ENCODE measurements at regions not wholly inside any gene's neighbourhood (a gene's known extent, or its start where the extent isn't known, plus 50 kb on each side); places are given as distances from the start of the nearest gene placed in this dataset.
"Not testable (repeated sequence)": the region's sequence is repeated elsewhere in the genome, so short reads cannot be mapped to it uniquely, and the experiment has no call there.

DNA sequence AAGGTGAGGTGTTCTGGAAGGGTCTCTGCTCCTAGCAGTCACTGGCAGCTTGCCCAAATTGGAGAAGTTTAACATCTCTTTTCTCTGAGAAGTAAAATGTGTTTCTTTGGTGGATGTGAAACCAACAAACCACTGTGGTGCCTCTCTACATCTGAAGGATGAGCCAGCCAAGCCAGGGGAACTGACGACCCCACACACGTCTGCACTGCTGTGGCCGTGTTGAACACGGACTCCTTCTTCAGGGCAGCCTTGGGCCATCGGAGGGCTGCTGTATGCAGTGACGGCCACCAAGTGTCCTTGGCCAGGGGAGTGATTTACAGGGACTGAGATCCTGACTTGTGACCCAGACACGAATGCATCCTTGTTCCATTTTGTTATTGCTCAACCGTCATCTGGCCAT, 207.8 kb downstream of the ACKR3 start:
- no peak for DNase-seq

GRCh38 chr2:236781933-236782816, 212.6 kb downstream of the ACKR3 start:
- no peak for DNase-seq

DNA sequence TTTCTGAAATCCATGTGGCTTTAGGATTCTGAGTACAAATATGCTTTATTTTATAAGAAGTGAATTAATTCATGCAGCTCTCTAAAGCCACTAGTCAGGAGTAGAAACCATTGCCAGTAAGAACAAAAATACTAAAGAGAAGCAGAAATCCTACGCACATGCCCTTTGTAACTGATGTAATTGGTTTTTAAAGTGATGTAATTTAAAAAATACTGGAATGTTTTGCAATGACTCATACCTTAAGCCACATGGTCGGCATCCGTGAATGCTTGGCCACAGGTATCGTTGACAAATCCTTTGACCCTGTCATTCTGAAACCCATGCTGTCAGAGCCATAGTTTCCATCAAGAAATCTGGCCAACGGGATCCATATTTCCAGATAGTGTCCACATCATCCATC, 213.3 kb downstream of the ACKR3 start:
- no peak for DNase-seq

DNA sequence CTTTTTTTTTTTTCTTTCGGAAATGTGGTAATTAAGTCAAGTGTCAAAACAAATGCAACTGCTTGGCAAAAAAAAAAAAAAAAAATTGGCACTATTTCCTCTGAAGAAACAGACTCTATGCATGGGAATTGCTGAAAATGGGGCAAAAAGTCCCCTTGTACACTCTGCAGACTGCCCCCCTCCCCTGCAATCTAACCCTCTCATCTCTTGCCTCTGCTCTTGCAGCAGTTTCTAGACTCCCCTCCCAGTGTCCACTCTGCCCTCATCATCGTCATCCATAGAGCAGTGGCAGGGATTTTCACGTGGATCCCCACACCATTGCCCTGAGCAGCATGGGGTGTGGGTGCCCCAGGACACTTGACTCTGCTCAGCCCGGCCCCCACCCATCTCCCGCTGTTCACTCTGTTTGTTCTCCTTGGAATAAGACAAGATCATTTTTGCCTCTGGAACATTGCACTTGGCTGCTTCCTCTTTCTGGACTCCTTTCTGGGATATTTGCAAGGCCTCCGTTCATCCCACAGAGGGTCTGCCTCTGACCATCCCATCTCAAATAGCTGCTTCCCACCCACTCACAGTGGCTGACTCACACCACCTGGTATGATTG, 213.9 kb downstream of the ACKR3 start:
- DNase-seq: no peak

GRCh38 chr2:236785611-236786057, 216.0 kb downstream of the ACKR3 start:
- no peak for DNase-seq

- no peak for DNase-seq
Observed at GRCh38 chr2:236786751-236787150, 217.1 kb downstream of the ACKR3 start.

GRCh38 chr2:236787376-236787775, 217.8 kb downstream of the ACKR3 start:
- DNase-seq: not testable (repeated sequence)

- peak; percentile 14 for DNase-seq
Observed at GRCh38 chr2:236787885-236788284, 218.3 kb downstream of the ACKR3 start.

GRCh38 chr2:236790963-236791362, 221.3 kb downstream of the ACKR3 start:
- no peak for DNase-seq

DNA sequence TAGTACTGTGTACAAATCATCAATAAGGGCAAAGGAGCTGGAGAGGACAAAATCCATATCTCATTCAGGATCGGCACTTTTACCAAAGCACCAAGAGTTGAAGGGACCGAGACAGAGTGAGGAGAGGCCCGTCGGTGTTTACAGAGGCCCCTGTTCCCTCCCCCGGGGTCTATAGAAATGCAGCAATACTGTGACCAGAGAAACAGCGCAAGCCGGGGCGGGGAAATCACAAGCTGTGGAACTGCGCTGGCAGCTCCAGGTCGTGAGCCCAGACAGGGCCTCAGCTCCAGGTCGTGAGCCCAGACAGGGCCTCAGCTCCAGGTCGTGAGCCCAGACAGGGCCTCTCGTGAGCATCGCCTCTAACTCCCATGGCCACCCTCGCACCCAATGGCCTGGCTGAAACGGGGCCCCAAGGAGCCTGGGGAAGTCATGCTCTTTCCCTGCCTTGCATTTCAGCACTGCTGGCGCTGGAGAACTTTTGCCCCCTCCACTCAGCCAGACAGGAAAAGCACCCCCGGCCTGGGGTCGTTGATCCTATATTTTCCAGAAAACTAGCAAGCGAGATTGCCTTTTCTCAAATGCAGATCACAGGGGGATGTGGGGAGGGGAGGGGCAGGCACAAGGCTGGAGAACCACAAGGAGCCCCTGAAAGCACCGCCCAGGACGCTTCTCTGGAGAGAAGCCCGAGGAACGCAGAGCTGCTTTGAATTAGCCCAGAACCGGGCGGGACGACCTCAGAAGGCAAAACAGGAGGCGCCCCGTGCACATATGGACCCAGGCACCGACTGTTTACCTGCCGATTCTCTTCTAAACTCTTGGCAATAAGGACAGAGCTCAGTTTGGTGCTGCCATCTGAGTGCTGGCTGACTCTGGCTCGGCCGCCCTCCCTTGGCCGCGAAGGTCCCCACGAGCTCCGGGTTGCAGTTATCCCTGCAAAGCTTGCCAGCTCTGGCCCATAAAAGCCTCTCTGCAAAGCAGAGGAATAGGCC, 223.7 kb downstream of the ACKR3 start:
- no peak for DNase-seq

DNA sequence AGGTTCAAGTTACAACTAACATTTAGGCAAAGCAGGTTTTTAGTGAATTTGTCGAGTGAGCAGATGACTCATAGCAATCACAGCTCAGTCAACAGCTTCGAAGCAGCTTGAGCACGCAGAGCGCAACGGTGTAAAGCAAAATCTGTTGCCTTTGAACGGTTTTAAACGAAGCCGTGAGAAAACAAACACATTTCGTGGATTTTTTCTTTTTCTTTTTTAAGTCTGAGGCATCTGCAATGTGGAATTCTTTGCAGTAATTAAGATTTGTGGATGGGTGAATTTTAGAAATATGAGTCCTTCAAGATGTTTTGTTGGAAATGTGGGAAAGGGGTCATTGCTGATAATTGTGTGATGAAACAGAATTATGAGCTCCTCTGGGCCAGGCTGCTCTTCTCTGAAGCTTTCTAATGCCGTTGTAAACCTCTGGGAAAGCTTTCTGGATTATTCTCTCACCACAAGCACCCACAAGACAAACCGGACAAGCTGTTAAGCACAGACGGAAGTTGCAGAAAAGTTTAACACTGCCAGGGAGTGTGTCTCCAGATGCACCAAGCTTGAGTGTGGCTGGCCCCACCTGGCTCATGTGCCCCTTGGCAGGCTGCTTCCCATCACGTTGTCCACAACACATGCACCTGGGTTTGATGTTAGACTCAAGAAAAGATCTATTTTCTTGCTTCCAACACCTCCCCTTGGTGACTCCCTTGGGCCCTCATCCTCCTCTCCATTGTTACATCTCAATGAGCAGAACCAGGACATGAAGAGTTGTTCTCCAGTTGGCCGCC, 224.7 kb downstream of the ACKR3 start:
- no peak for DNase-seq

- no peak for DNase-seq
Observed at GRCh38 chr2:236795169-236795860, 225.7 kb downstream of the ACKR3 start.

DNA sequence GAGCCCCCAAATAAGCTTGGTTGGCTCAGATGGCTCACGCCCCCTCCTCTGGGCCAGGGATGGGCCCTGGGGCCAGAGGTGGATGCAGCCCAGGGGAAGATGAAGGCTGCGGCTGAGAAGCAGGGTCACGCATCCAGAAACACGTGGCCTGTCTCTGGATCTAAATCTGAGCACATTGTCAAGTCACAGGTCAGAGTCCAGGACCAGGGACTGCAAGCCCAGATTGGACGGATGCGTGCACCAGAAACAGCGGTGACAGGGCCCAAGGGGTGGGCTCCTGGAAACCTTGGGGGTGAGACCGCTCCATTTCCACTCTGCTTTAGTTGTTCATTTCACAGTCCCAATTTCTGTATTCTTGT, 226.2 kb downstream of the ACKR3 start:
- DNase-seq: no peak

DNA sequence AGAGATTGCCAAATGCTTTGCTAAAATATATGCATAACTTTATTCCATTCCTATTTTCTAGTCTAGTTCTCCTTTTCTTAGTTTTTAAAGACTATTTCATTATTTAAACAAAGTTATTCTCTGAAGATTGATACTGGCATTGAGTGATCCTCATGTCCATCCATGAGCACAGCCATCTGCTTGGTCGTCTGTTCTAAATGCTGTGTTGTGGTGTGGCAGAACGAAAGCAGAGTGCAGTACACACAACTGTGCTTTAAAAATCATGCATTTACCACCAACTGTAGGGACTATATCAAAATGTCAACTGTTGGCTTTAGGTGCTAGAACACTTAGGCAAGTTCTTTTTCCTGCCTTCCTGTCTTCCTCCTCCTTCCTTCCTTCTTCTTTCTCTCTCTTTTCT, 226.6 kb downstream of the ACKR3 start:
- DNase-seq: no peak

GRCh38 chr2:236797411-236797810, 227.8 kb downstream of the ACKR3 start:
- no peak for DNase-seq

- no peak for DNase-seq
Observed at GRCh38 chr2:236798491-236798890, 228.9 kb downstream of the ACKR3 start.

GRCh38 chr2:236799391-236800026, 229.9 kb downstream of the ACKR3 start:
- DNase-seq: no peak

GRCh38 chr2:236802862-236803261, 233.2 kb downstream of the ACKR3 start:
- DNase-seq: no peak

DNA sequence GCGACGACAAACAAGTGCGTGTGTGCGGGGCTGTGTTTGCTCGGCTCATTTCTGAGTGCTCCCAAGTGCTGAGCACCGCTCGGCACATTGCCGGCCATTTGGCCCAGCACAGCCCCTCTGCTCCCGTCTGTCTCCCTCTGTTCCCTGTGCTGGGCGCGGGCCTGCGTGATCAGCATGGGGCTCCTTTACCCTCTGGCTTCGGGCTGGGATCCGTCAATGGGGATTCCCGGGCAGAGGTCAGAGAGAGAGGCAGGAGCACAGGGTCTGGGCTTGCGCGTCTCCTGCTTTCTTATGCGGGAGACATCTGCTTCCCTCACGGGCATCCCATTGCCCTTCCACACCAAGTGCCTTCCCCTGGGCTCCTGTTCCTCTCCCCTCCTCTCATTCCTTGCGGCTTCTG, 234.0 kb downstream of the ACKR3 start:
- no peak for DNase-seq

DNA sequence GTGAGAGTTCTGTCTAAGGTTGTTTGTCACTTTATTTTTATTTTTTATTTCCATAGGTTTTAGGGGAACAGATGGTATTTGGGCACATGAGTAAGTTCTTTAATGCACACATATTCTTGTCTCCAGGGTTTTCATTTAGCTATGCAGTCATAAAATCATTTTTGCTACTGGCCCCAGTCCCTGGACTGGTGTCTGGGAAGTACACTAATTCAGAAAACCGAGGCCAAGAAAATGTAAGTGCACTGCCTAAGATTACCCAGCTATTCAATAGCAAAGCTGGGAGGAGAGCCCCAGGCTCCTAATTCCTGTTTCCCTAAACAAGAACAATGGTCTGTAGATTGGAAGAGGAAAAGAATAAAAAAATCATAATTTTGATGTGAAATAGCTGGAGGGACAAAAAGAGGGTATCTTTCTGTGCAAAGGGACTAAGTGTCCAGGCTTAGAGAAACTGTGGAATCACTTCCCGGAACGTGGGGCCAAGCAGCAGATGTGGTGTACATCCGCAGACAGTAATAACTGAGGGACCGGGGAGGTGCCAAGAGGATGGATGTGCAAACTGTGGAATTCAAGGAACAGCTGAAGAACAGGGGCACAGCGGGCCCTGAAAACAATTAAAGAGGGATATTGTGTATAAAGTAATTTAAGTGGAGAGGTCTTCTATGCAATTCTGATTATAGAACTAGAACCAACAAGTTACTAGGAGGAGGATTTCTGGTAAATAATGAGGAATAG, 236.3 kb downstream of the ACKR3 start:
- DNase-seq: no peak

DNA sequence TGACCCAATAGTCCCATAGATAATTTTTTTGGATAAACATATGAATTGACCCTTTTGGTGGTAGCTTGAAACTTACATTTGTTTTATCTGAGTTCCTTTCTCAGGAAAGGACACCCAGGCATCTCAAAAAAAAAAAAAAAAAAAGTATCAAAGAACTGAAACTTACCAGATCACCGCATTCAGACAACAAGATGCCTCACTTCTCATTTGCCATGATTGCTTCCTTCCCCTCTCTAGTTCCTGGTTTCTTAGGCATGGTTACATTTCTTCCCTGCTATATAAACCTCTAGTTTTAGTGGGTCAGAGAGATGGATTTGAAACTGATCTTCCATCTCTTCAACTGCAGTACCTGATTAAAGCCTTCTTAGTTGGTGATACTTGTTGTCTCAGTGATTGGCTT, 240.1 kb downstream of the ACKR3 start:
- DNase-seq: no peak

Data from CD4-positive, alpha-beta T cell treated with Interleukin-17A for 1 hour (primary cell).